ENCODE measurements at regions not wholly inside any gene's neighbourhood (a gene's known extent, or its start where the extent isn't known, plus 50 kb on each side); places are given as distances from the start of the nearest gene placed in this dataset.

- H3K79me2 ChIP-seq (ENCODE audit: insufficient read depth, low read depth, low read length) = no peaks in the 10 kb centered on the region
- H3K4me1 ChIP-seq (ENCODE audit: insufficient read depth, low read length, poor library complexity, severe bottlenecking) = no peaks in the 10 kb centered on the region
- intact Hi-C loops (cut with micrococcal nuclease; ENCODE audit: unreplicated experiment) = no loop called here
- no peaks in the 10 kb centered on the region for H3K36me3 ChIP-seq (ENCODE audit: insufficient read depth, low read length)
- H4K20me1 ChIP-seq (ENCODE audit: insufficient read depth, low read length) = no peaks in the 10 kb centered on the region
- no peak for DNase-seq (ENCODE audit: low spot score)
- TF ChIP-seq CTCF (conservative IDR thresholded peaks at IDR 0.05; ENCODE audit: low read length) (no peak), EZH2phosphoT487 (IDR thresholded peaks at IDR 0.05; ENCODE audit: borderline replicate concordance, low read depth, low read length) (no peak)
- H3K9me2 ChIP-seq (ENCODE audit: insufficient read depth, low read length) = no peaks in the 10 kb centered on the region
- no peak overlapping the region for H3K4me2 ChIP-seq (ENCODE audit: low read length)
- H2AFZ ChIP-seq (ENCODE audit: low read length) = no peak overlapping the region
- ChIA-PET CTCF (ENCODE audit: unreplicated experiment) (no interaction called here), POLR2A (no interaction called here)
- no peak overlapping the region for H3K27ac ChIP-seq (ENCODE audit: low read depth, low read length, poor library complexity, severe bottlenecking)
- H3K4me3 ChIP-seq (ENCODE audit: low read depth, low read length, poor library complexity, severe bottlenecking) = no peak overlapping the region
- no peaks in the 10 kb centered on the region for H3K9me3 ChIP-seq (ENCODE audit: low read length)
- BruUV-seq (replicated peaks) = no TSS peak
Measured at GRCh38 chr20:11716945-11717248, 200.8 kb upstream of the BTBD3 start.

- ChIA-PET POLR2A (no interaction called here), CTCF (ENCODE audit: unreplicated experiment) (no interaction called here)
- no peak overlapping the region for H2AFZ ChIP-seq (ENCODE audit: low read length)
- H3K9me2 ChIP-seq (ENCODE audit: insufficient read depth, low read length) = no peaks in the 10 kb centered on the region
- no peak for TF ChIP-seq EZH2phosphoT487 (IDR thresholded peaks at IDR 0.05; ENCODE audit: borderline replicate concordance, low read depth, low read length)
- H3K9me3 ChIP-seq (ENCODE audit: low read length) = no peaks in the 10 kb centered on the region
- H4K20me1 ChIP-seq (ENCODE audit: insufficient read depth, low read length) = no peaks in the 10 kb centered on the region
- no peak overlapping the region for H3K4me3 ChIP-seq (ENCODE audit: low read depth, low read length, poor library complexity, severe bottlenecking)
- H3K79me2 ChIP-seq (ENCODE audit: insufficient read depth, low read depth, low read length) = no peaks in the 10 kb centered on the region
- no peak for DNase-seq (ENCODE audit: low spot score)
- H3K27ac ChIP-seq (ENCODE audit: low read depth, low read length, poor library complexity, severe bottlenecking) = no peak overlapping the region
- intact Hi-C loops (cut with micrococcal nuclease; ENCODE audit: unreplicated experiment) = no loop called here
- BruUV-seq (replicated peaks) = no TSS peak
- no peaks in the 10 kb centered on the region for H3K4me1 ChIP-seq (ENCODE audit: insufficient read depth, low read length, poor library complexity, severe bottlenecking)
- no peak overlapping the region for H3K4me2 ChIP-seq (ENCODE audit: low read length)
- H3K36me3 ChIP-seq (ENCODE audit: insufficient read depth, low read length) = no peaks in the 10 kb centered on the region
Measured at GRCh38 chr20:11717562-11717961, 200.1 kb upstream of the BTBD3 start.

- Histone ChIP-seq H2AFZ (ENCODE audit: low read length) (no peak overlapping the region), H3K79me2 (ENCODE audit: insufficient read depth, low read depth, low read length) (no peaks in the 10 kb centered on the region), H3K9me3 (ENCODE audit: low read length) (no peaks in the 10 kb centered on the region), H3K4me2 (ENCODE audit: low read length) (no peak overlapping the region), H3K4me1 (ENCODE audit: insufficient read depth, low read length, poor library complexity, severe bottlenecking) (no peaks in the 10 kb centered on the region), H3K4me3 (ENCODE audit: low read depth, low read length, poor library complexity, severe bottlenecking) (no peak overlapping the region), H3K27ac (ENCODE audit: low read depth, low read length, poor library complexity, severe bottlenecking) (no peak overlapping the region), H3K9me2 (ENCODE audit: insufficient read depth, low read length) (no peaks in the 10 kb centered on the region), H4K20me1 (ENCODE audit: insufficient read depth, low read length) (no peaks in the 10 kb centered on the region), H3K36me3 (ENCODE audit: insufficient read depth, low read length) (no peaks in the 10 kb centered on the region)
- POLR2A ChIA-PET = interaction anchor here (0.6 kb wide), 1 partner anchor 65 kb away, joined by 3 read pairs; no protein-coding TSS in a partner anchor
- intact Hi-C loops (cut with micrococcal nuclease; ENCODE audit: unreplicated experiment) = no loop called here
- no peak for DNase-seq (ENCODE audit: low spot score)
- TF ChIP-seq CTCF (conservative IDR thresholded peaks at IDR 0.05; ENCODE audit: low read length) (no peak), EZH2phosphoT487 (IDR thresholded peaks at IDR 0.05; ENCODE audit: borderline replicate concordance, low read depth, low read length) (no peak)
- CTCF ChIA-PET (ENCODE audit: unreplicated experiment) = no interaction called here
- BruUV-seq (replicated peaks) = no TSS peak
Measured at GRCh38 chr20:11718474-11719094, 199.1 kb upstream of the BTBD3 start.
